SK-N-SH (cell line): ENCODE measurements at regions not wholly inside any gene's neighbourhood (a gene's known extent, or its start where the extent isn't known, plus 50 kb on each side); places are given as distances from the start of the nearest gene placed in this dataset.

Experiments
- TF ChIP-seq, protein P1 (sequence below): IDR thresholded peaks from 2 replicates; pipeline ENCODE4 v1.4.0; 2012; ENCODE audit warnings: low read depth, borderline replicate concordance
- TF ChIP-seq, protein P2 (sequence below): fragments of 200-600 bp; sonication (generic); IDR thresholded peaks from 2 replicates; pipeline ENCODE4 v1.6.1; 2017; ENCODE audit warnings: antibody characterized with exemption, mild to moderate bottlenecking, moderate library complexity
- TF ChIP-seq, protein P3 (sequence below): IDR thresholded peaks from 2 replicates; pipeline ENCODE4 v1.4.0; 2012; ENCODE audit warnings: low read depth, borderline replicate concordance

DNA sequence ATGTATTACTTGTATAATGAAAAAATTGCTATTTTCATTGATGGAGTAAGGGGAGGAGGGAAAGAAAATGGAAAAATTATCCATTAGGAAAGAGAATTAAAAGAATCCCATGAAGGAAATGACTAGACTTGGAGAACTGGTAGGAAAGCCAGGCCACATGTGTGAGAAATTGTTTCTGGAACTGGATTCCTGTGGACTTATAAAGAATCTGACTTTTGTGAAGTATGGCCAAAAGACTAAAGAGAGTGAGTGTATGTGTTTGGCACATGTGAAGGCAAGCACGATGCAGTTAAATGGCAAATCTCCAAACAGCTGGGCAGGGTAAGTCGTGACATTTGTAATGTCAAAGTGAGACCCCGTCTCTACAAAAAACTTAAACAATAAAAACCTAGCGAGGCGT is 89.4 kb downstream of the MTX3 start:
- TF ChIP-seq, protein P1, sequence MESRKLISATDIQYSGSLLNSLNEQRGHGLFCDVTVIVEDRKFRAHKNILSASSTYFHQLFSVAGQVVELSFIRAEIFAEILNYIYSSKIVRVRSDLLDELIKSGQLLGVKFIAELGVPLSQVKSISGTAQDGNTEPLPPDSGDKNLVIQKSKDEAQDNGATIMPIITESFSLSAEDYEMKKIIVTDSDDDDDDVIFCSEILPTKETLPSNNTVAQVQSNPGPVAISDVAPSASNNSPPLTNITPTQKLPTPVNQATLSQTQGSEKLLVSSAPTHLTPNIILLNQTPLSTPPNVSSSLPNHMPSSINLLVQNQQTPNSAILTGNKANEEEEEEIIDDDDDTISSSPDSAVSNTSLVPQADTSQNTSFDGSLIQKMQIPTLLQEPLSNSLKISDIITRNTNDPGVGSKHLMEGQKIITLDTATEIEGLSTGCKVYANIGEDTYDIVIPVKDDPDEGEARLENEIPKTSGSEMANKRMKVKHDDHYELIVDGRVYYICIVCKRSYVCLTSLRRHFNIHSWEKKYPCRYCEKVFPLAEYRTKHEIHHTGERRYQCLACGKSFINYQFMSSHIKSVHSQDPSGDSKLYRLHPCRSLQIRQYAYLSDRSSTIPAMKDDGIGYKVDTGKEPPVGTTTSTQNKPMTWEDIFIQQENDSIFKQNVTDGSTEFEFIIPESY, result no peak
- TF ChIP-seq, protein P2, sequence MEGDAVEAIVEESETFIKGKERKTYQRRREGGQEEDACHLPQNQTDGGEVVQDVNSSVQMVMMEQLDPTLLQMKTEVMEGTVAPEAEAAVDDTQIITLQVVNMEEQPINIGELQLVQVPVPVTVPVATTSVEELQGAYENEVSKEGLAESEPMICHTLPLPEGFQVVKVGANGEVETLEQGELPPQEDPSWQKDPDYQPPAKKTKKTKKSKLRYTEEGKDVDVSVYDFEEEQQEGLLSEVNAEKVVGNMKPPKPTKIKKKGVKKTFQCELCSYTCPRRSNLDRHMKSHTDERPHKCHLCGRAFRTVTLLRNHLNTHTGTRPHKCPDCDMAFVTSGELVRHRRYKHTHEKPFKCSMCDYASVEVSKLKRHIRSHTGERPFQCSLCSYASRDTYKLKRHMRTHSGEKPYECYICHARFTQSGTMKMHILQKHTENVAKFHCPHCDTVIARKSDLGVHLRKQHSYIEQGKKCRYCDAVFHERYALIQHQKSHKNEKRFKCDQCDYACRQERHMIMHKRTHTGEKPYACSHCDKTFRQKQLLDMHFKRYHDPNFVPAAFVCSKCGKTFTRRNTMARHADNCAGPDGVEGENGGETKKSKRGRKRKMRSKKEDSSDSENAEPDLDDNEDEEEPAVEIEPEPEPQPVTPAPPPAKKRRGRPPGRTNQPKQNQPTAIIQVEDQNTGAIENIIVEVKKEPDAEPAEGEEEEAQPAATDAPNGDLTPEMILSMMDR, result no peak
- TF ChIP-seq, protein P3, sequence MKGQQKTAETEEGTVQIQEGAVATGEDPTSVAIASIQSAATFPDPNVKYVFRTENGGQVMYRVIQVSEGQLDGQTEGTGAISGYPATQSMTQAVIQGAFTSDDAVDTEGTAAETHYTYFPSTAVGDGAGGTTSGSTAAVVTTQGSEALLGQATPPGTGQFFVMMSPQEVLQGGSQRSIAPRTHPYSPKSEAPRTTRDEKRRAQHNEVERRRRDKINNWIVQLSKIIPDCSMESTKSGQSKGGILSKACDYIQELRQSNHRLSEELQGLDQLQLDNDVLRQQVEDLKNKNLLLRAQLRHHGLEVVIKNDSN, result no peak
